ENCODE measurements at regions not wholly inside any gene's neighbourhood (a gene's known extent, or its start where the extent isn't known, plus 50 kb on each side); places are given as distances from the start of the nearest gene placed in this dataset.

GRCh38 chr4:31141832-31142142 is 421.6 kb downstream of the PCDH7 start:
- DNase-seq (ENCODE audit: low read depth, low spot score): no peak
- CTCF ChIA-PET: interaction anchor here (0.9 kb wide), 1 partner anchor 8 kb away, joined by 3 read pairs; no protein-coding TSS in a partner anchor

GRCh38 chr4:31146366-31146765 is 426.2 kb downstream of the PCDH7 start:
- no peak overlapping the region for H3K4me3 ChIP-seq (ENCODE audit: low read depth, low read length)
- no peak for DNase-seq (ENCODE audit: low read depth, low spot score)
- no peak for TF ChIP-seq CTCF (IDR thresholded peaks at IDR 0.05; ENCODE audit: insufficient read depth, low read length, missing control alignments)
- CTCF ChIA-PET: no interaction called here
- POLR2A ChIA-PET: no interaction called here

More at GRCh38 chr4:31141832-31142142, 421.6 kb downstream of the PCDH7 start:
- no peak for TF ChIP-seq CTCF (IDR thresholded peaks at IDR 0.05; ENCODE audit: insufficient read depth, low read length, missing control alignments)
- no peak overlapping the region for H3K4me3 ChIP-seq (ENCODE audit: low read depth, low read length)
- POLR2A ChIA-PET: no interaction called here

- ChIA-PET POLR2A (no interaction called here), CTCF (no interaction called here)
- no peak overlapping the region for H3K4me3 ChIP-seq (ENCODE audit: low read depth, low read length)
- no peak for TF ChIP-seq CTCF (IDR thresholded peaks at IDR 0.05; ENCODE audit: insufficient read depth, low read length, missing control alignments)
- no peak for DNase-seq (ENCODE audit: low read depth, low spot score)
Measured at GRCh38 chr4:31148990-31149389, 428.8 kb downstream of the PCDH7 start.

- no peak overlapping the region for H3K4me3 ChIP-seq (ENCODE audit: low read depth, low read length)
- CTCF ChIA-PET: no interaction called here
- POLR2A ChIA-PET: no interaction called here
- no peak for DNase-seq (ENCODE audit: low read depth, low spot score)
- TF ChIP-seq CTCF (IDR thresholded peaks at IDR 0.05; ENCODE audit: insufficient read depth, low read length, missing control alignments): no peak
Measured at GRCh38 chr4:31156221-31156620, 436.1 kb downstream of the PCDH7 start.

- ChIA-PET CTCF (no interaction called here), POLR2A (no interaction called here)
- no peak for TF ChIP-seq CTCF (IDR thresholded peaks at IDR 0.05; ENCODE audit: insufficient read depth, low read length, missing control alignments)
- no peak for DNase-seq (ENCODE audit: low read depth, low spot score)
- H3K4me3 ChIP-seq (ENCODE audit: low read depth, low read length): no peak overlapping the region
Measured at GRCh38 chr4:31160146-31160545, 440.0 kb downstream of the PCDH7 start.

- TF ChIP-seq CTCF (IDR thresholded peaks at IDR 0.05; ENCODE audit: insufficient read depth, low read length, missing control alignments): no peak
Measured at GRCh38 chr4:31169846-31170245, 449.7 kb downstream of the PCDH7 start.

More at GRCh38 chr4:31169846-31170245, 449.7 kb downstream of the PCDH7 start:
- no peak overlapping the region for H3K4me3 ChIP-seq (ENCODE audit: low read depth, low read length)
- CTCF ChIA-PET: no interaction called here
- no peak for DNase-seq (ENCODE audit: low read depth, low spot score)
- POLR2A ChIA-PET: no interaction called here
